Coronary artery (tissue), 2 donors: ENCODE measurements at regions not wholly inside any gene's neighbourhood (a gene's known extent, or its start where the extent isn't known, plus 50 kb on each side); places are given as distances from the start of the nearest gene placed in this dataset.
A peak's percentile ranks its signal among the peaks of the same experiment; 100 is the strongest.

Experiments
- DNase-seq: peaks from one replicate; pipeline ENCODE4 v3.0.0-alpha.2; 2017; ENCODE audit warnings: low spot score
- H3K27ac ChIP-seq, 2 donors: fragments of 200-600 bp; sonication (generic); one replicate each; pipeline ENCODE4 v1.5.1; 2016 to 2019
- H3K4me3 ChIP-seq: fragments of 200-600 bp; sonication (generic); 2 replicates; pipeline ENCODE4 v1.5.1; 2016; ENCODE audit warnings: mild to moderate bottlenecking, moderate library complexity
- CTCF ChIP-seq: fragments of 200-600 bp; sonication (generic); IDR thresholded peaks from one replicate; pipeline ENCODE4 v1.5.1; 2019; ENCODE audit warnings: antibody characterized with exemption

GRCh38 chr5:135119481-135119880 is 85.5 kb upstream of the PITX1 start:
- Histone ChIP-seq H3K4me3 (no peak overlapping the region), H3K27ac (no peak overlapping the region)
- no peak for DNase-seq
- TF ChIP-seq CTCF = no peak

GRCh38 chr5:135117590-135117989 is 83.6 kb upstream of the PITX1 start:
- TF ChIP-seq CTCF = no peak
- Histone ChIP-seq H3K4me3 (no peak overlapping the region), H3K27ac (no peak overlapping the region)
- DNase-seq = no peak

GRCh38 chr5:135116160-135116561 is 82.1 kb upstream of the PITX1 start:
- Histone ChIP-seq H3K27ac (peak overlapping the region in 1 of 2 donors; percentile 24), H3K4me3 (no peak overlapping the region)
- no peak for DNase-seq
- TF ChIP-seq CTCF = no peak

- TF ChIP-seq CTCF = no peak
- no peak overlapping the region for H3K27ac ChIP-seq
- no peak for DNase-seq
- H3K4me3 ChIP-seq = no peak overlapping the region
These were observed 81.6 kb upstream of the PITX1 start for GRCh38 chr5:135115591-135115990.

- DNase-seq = no peak
- no peak for TF ChIP-seq CTCF
- H3K4me3 ChIP-seq = no peak overlapping the region
- H3K27ac ChIP-seq = no peak overlapping the region
These were observed 80.7 kb upstream of the PITX1 start for GRCh38 chr5:135114759-135115158.

GRCh38 chr5:135112008-135112725 is 78.1 kb upstream of the PITX1 start:
- DNase-seq = no peak
- no peak overlapping the region for H3K27ac ChIP-seq
- TF ChIP-seq CTCF = no peak
- no peak overlapping the region for H3K4me3 ChIP-seq
